Heart left ventricle (tissue), 16 donors: ENCODE measurements at regions not wholly inside any gene's neighbourhood (a gene's known extent, or its start where the extent isn't known, plus 50 kb on each side); places are given as distances from the start of the nearest gene placed in this dataset.

Source experiments
- ATAC-seq, 4 donors: fragments of 200-7000 bp; cut with Tn5 transposase; one replicate each; pipeline ENCODE4 v1.9.1; 2020 to 2022; ENCODE audit warnings: moderate library complexity in 4 of 4, mild to moderate bottlenecking in 3 of 4, moderate number of reproducible peaks in 1 of 4
- DNase-seq, 5 donors: peaks; one replicate each; pipeline ENCODE4 v3.0.0-alpha.2; 2020
- H3K27ac ChIP-seq, 12 donors: fragments of 200-600 bp; sonication (generic) in 4 of 12; one replicate each; pipeline versions ENCODE4 v1.5.0 to v1.8.0; 2016 to 2022; ENCODE audit warnings: mild to moderate bottlenecking in 2 of 12
- H3K27me3 ChIP-seq, 9 donors: fragments of 200-600 bp; sonication (generic) in 2 of 9; one replicate each; pipeline versions ENCODE4 v1.5.1 to v1.8.0; 2016 to 2022; ENCODE audit warnings: mild to moderate bottlenecking in 3 of 9
- H3K36me3 ChIP-seq, 9 donors: fragments of 200-600 bp; sonication (generic) in 2 of 9; one replicate each; pipeline versions ENCODE4 v1.5.0 to v1.8.0; 2018 to 2022; ENCODE audit warnings: mild to moderate bottlenecking in 2 of 9
- H3K4me1 ChIP-seq, 12 donors: fragments of 200-600 bp; sonication (generic) in 4 of 12; one replicate each; pipeline versions ENCODE4 v1.5.0 to v1.8.0; 2016 to 2022; ENCODE audit warnings: mild to moderate bottlenecking in 3 of 12
- H3K4me3 ChIP-seq, 12 donors: fragments of 200-600 bp; sonication (generic) in 4 of 12; one replicate each; pipeline versions ENCODE4 v1.5.0 to v1.8.0; 2017 to 2022; ENCODE audit warnings: mild to moderate bottlenecking in 9 of 12, moderate library complexity in 4 of 12
- H3K9me3 ChIP-seq, 12 donors: fragments of 200-600 bp; sonication (generic) in 4 of 12; one replicate each; pipeline versions ENCODE4 v1.5.0 to v1.8.0; 2016 to 2022; ENCODE audit warnings: mild to moderate bottlenecking in 1 of 12
- POLR2A ChIP-seq, 2 donors: fragments of 450-650 bp; IDR thresholded peaks; one replicate each; pipeline ENCODE4 v1.6.1; 2017; ENCODE audit warnings: antibody characterized with exemption in 2 of 2, mild to moderate bottlenecking in 2 of 2, moderate library complexity in 2 of 2
- WGBS, 4 donors: extraction: QIAGEN DNeasy Blood & Tissue Kit in 2 of 4; methylation state at CpG; one replicate each; pipeline versions ENCODE4 v1.1.5 to v1.1.7; 2013 to 2018; 5-methylcytosine and 5-hydroxymethylcytosine counted together
- intact Hi-C, 10 donors: fragments of 100-400 bp; cut with DNase I; formaldehyde crosslinking; loops; one replicate each; pipeline versions ENCODE4 v1.11.1 to v1.14.2; 2022
- TF ChIP-seq, protein P1 (sequence below), 12 donors: fragments of 200-600 bp; sonication (generic) in 4 of 12; IDR thresholded peaks; one replicate each; pipeline versions ENCODE4 v1.5.0 to v1.8.0; 2018 to 2022; ENCODE audit warnings: antibody characterized with exemption in 12 of 12, mild to moderate bottlenecking in 5 of 12
- donor health status: ischemic (EF 13 %, LVEDD 7.1; RV severe dilation, severe dysfunction).
- donor health status: healthy with polysubstance abuse.
- donor health status: DM: no; HTN: yes; CAD: no.
- donor health status: DM: no; HTN: no; CAD: no.
- donor health status: ischemic (EF 25% LVEDD 6.9; RV normal size, moderate dysfunction).
- donor health status: ischemic (EF 25% LVEDD 5.7; RV mildly dilated, moderate dysfunction).
- donor health status: healthy.
- donor health status: DM: yes; HTN: yes; CAD: no.
- donor health status: ischemic (EF 35%, LVEDD 5.7; RV mildly dilated, moderate dysfunction).
- donor health status: nonischemic (EF 11% LVEDD 7.7; RV severe dilation, severe dysfunction).
- donor health status: DM: yes; HTN: yes; CAD: no.
- donor health status: PGD.
- donor health status: ischemic (EF 29% LVEDD 5.4; RV normal size, mild dysfunction).
- donor health status: nonischemic (EF 23%, LVEDD 6.1; RV moderate dilation, normal function).

DNA sequence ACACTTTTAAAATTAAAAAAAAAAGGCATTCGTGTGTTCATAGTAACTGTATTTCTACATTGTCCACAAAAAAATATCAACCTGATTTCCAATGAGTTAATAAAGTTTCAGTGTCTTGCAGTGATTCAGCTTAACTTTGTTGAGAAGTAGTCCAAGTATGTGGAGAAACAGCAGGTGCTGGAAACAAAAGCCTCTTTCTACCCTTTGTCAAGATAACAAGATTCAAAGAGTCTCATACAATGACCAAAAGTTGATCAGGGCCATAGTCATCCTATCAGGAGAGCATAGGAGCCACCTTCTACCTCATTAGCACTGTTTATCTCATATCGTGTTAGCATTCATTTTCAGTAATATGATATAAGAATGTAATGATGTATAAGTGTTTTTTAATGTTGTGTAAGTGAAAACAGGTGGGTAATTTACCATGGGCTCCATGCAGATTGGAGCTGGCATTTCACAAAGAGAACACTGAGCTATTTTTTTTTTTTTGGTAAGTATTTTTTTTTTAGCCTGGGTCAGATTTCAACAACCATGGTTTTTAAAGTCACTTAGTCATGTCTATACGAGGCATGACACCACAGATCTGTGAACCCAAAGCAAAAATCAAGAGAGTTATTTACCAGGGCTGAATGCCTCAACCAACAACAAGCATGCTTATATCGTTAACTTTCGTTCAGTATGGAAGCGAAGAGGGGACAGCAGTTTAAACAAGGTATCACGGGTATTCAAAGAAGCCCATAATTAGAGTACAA, 165.0 kb upstream of the ZNF521 start:
- no peak for TF ChIP-seq POLR2A (IDR thresholded peaks at IDR 0.05)
- TF ChIP-seq, protein P1, sequence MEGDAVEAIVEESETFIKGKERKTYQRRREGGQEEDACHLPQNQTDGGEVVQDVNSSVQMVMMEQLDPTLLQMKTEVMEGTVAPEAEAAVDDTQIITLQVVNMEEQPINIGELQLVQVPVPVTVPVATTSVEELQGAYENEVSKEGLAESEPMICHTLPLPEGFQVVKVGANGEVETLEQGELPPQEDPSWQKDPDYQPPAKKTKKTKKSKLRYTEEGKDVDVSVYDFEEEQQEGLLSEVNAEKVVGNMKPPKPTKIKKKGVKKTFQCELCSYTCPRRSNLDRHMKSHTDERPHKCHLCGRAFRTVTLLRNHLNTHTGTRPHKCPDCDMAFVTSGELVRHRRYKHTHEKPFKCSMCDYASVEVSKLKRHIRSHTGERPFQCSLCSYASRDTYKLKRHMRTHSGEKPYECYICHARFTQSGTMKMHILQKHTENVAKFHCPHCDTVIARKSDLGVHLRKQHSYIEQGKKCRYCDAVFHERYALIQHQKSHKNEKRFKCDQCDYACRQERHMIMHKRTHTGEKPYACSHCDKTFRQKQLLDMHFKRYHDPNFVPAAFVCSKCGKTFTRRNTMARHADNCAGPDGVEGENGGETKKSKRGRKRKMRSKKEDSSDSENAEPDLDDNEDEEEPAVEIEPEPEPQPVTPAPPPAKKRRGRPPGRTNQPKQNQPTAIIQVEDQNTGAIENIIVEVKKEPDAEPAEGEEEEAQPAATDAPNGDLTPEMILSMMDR (IDR thresholded peaks at IDR 0.05): no peak
- Histone ChIP-seq H3K9me3 (no peaks in the 10 kb centered on the region), H3K27ac (no peak overlapping the region), H3K27me3 (no peaks in the 10 kb centered on the region), H3K36me3 (no peaks in the 10 kb centered on the region), H3K4me1 (no peaks in the 10 kb centered on the region), H3K4me3 (no peak overlapping the region)
- intact Hi-C loops: no loop called here
- WGBS, 4 donors: 79 to 80% (median 80%) methylated on average over 7 of the region's 7 CpGs
- DNase-seq (no peak), ATAC-seq (no peak)

DNA sequence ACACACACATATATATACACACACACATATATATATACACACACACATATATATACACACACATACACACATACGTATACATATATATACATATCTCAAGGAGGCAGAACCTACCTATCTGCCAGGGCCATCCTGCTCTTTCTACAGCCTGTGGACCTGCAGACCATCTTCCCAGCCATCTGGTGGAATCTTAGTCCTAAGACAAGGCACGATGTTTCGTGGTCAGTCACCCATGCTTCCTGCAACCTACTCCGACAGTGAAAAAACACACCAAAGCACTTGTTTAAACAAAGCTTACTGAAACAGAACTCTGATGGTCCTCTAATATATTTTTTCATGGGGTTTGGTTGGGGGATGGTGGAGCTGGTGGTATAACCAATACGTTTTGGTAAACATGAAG, 164.2 kb upstream of the ZNF521 start:
- Histone ChIP-seq H3K36me3 (no peaks in the 10 kb centered on the region), H3K9me3 (no peaks in the 10 kb centered on the region), H3K27ac (no peak overlapping the region), H3K4me1 (no peaks in the 10 kb centered on the region), H3K27me3 (no peaks in the 10 kb centered on the region), H3K4me3 (no peak overlapping the region)
- TF ChIP-seq POLR2A (IDR thresholded peaks at IDR 0.05): no peak
- TF ChIP-seq, protein P1 (IDR thresholded peaks at IDR 0.05): no peak
- intact Hi-C loops: no loop called here
- ATAC-seq (no peak), DNase-seq (no peak)
- WGBS, 4 donors: 69 to 80% (median 77%) methylated on average over 5 of the region's 5 CpGs

DNA sequence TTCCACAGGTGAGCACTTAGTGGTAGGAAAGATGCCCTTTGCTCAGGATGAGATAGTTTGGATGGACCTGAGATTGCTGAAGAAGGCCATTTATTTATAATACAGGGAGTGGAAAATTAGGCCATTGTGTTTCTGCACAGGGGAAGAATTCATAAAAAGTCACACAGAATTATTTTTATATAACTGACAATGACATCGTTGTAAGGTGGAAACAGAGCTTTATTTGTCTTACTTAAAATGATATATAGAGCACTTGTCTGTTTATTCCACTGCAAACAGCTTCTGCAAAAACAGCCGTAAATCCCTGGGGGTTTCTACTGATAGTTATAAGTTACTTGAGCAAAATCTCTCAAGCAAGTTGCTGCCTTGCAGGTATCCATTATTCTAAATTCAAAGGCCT, 158.1 kb upstream of the ZNF521 start:
- intact Hi-C loops: no loop called here
- WGBS, 4 donors: 71 to 80% (median 78%) methylated on average over 2 of the region's 2 CpGs

DNA sequence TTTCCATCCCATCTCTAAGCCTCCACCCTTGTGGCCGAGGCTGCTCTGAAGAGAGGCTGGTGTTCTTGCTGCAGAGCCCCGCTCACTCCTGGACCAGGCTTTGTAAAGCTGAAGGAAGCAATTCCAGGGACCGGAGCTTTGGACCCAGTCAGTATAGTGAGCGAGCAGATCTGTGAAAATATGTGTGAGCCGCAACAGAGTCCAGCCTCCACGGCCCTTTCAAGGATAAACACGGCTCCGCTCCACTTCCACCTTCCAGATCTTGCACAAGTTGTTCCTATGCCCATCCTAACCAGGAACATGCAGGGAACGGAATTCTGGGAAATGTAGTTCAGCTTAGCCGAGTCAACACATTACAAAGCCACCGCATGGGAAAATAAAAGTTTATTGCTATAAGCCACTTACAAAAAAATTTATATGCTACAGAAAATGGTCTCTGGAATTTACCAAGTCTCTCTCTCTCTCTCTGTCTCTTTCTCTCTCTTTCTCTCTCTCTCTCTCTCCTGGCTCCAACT, 151.7 kb upstream of the ZNF521 start:
- TF ChIP-seq, protein P1 (IDR thresholded peaks at IDR 0.05): no peak
- TF ChIP-seq POLR2A (IDR thresholded peaks at IDR 0.05): no peak
- peaks cover 0 to 12% (median 0%) of the 10 kb centered on the region in 12 donors for H3K9me3 ChIP-seq
- H3K27ac ChIP-seq: peak overlapping the region in 3 of 12 donors; percentile 14 to 30 (median 18)
- H3K4me3 ChIP-seq: peak overlapping the region; percentile 8 to 60 (median 45)
- ATAC-seq (peak; percentile 93 to 98 (median 96)), DNase-seq (peak; percentile 46 to 64 (median 51))
- peaks cover 0 to 5% (median 0%) of the 10 kb centered on the region in 12 donors for H3K4me1 ChIP-seq
- intact Hi-C loops: loop anchor here in 6 of 10 donors (1.0 to 10.0 kb wide), 4 partner anchors 149 to 629 kb away; partner anchors contain the start of gene ZNF521 (in 6 of the 6)
- H3K27me3 ChIP-seq: no peaks in the 10 kb centered on the region
- WGBS, 4 donors: 3 to 11% (median 7%) methylated on average over 10 to 11 of the region's 11 CpGs
- no peaks in the 10 kb centered on the region for H3K36me3 ChIP-seq

More for the DNA sequence above, 158.1 kb upstream of the ZNF521 start:
- Histone ChIP-seq H3K4me1 (no peaks in the 10 kb centered on the region), H3K27me3 (no peaks in the 10 kb centered on the region), H3K9me3 (no peaks in the 10 kb centered on the region), H3K4me3 (no peak overlapping the region), H3K27ac (no peak overlapping the region), H3K36me3 (no peaks in the 10 kb centered on the region)
- DNase-seq (no peak), ATAC-seq (no peak)
- TF ChIP-seq, protein P1 (IDR thresholded peaks at IDR 0.05): no peak
- no peak for TF ChIP-seq POLR2A (IDR thresholded peaks at IDR 0.05)
